Mesenteric fat pad (tissue), 1 donor: ENCODE measurements at regions not wholly inside any gene's neighbourhood (a gene's known extent, or its start where the extent isn't known, plus 50 kb on each side); places are given as distances from the start of the nearest gene placed in this dataset.

Experiments
- DNase-seq: peaks from one replicate; pipeline ENCODE4 v3.0.0-alpha.2; 2020; ENCODE audit warnings: low spot score
- donor health status: DM: yes; HTN: yes; CAD: no.

DNA sequence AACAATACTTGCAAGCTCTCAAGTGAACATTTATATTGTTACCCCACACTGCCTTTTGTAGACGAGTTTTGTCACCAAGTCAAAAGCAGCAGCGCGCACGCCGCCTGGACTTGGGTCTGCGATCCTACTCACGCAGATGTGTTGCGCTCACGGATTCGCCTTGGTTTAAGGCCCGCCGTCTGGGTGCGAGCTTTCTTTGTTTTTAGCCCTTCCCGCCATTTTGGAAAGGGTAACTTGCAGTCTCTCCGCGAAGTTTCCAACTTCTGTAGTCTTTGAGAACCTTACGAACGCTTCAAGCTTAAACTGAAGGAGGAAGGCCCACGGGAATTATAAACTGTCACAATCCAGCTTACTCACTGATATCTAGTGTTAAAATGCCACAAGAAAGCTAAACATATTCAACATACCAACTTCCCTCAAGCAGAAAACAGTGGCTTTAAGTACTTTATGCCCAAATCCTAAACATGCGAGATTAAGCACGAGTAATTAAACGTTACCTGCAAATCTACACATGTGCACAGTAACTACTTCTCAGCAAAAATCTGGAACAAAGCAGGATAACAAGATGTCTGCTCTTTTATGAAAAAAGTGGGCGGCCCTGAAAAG is 80.4 kb upstream of the BTN3A2 start:
- no peak for DNase-seq

DNA sequence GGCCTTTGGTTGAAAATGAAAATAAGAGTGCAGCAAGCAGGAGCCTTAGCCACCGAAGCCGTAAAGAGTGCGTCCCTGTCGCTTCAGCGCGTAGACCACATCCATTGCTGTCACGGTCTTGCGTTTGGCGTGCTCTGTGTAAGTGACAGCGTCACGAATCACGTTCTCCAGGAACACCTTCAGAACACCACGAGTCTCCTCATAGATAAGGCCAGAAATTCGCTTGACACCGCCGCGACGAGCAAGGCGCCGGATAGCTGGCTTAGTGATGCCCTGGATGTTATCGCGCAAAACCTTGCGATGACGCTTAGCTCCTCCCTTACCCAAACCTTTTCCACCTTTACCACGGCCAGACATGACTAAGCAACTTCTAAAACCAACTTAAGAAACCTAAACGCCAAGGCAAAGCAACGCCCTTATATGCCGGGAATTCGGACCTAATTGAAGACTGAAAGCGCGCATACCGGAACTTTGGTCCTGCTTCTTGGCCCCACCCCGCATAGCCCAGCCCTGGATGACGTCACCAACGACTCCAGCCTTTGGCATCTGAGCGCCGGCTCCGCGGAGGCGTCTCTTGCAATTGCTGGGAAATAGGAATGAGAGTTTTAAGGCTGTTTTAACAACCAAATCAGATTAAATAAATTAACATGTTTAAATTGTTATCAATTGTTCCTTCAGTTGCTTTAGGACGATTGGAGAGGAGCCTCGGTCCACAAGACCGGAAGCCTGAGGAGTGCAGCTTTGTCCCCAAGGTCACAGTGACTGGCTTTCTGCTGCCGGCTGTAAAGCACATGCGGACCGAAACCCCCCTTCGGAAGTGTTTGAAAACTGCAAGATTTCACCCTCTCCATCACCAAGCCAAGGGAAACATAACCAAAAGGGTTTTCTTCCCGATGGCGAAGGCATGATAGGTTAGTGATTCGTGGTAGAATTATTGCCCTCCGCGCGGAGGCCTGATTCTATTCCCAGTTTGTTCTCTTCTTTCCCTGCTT is 79.6 kb upstream of the BTN3A2 start:
- DNase-seq = peak; percentile 96

- no peak for DNase-seq
Measured at GRCh38 chr6:26286168-26286877, 78.7 kb upstream of the BTN3A2 start.

DNA sequence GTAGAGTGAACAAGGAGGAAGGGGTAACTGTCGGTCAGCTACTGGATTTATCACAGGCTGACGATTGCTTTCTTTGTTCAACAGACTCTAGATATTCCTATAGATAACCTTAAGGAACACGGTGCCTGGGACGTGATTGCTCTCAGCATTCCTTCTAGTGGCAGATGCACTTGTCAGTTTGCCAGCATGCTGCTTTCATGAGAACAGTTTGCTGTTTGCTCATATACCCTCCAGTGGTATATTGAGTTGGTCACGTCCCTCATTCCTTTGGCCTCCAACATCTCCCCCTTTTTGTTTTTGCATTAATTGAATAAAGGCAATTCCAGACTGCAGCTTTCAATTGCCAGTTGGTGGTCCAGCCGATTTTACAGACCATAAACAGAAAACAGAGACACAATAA is 76.8 kb upstream of the BTN3A2 start:
- no peak for DNase-seq

DNA sequence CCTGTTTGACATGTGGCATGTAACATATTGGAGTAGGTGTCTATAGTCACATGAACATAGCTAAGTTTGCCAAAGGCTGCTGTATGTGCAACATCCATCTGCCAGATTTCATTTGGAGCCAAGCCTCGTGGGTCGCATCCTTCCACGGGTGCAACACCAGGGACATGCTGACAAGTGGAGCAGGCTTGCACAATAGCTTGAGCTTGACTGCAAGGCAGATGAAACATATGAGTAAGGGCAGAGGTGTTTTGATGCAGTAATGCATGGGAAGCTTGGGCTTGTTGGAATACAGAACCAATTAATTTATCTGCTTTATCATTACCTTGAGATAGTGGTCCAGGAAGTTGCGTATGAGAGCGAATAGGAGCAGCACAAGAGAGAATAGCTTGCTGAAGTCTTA is 74.1 kb upstream of the BTN3A2 start:
- no peak for DNase-seq

GRCh38 chr6:26292709-26293108 is 72.3 kb upstream of the BTN3A2 start:
- DNase-seq = no peak

DNA sequence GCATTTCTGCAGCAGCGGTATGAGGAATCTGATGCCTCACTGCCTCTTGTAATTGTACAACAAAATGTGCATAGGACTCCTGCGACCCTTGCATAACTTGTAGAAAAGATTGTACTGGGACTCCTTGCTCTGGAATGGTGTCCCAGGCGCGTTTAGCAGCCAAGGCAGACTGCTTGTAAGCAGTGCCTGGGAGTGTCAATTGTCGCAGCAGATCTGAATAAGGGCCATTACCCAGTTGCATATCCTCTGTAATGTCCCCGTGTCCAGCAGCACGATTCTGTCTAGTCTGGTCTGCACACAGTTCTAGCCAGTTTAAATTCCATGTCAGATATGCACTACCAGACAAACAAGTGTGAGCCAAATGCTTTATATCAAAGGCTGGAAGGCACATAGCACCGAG is 70.7 kb upstream of the BTN3A2 start:
- no peak for DNase-seq

DNA sequence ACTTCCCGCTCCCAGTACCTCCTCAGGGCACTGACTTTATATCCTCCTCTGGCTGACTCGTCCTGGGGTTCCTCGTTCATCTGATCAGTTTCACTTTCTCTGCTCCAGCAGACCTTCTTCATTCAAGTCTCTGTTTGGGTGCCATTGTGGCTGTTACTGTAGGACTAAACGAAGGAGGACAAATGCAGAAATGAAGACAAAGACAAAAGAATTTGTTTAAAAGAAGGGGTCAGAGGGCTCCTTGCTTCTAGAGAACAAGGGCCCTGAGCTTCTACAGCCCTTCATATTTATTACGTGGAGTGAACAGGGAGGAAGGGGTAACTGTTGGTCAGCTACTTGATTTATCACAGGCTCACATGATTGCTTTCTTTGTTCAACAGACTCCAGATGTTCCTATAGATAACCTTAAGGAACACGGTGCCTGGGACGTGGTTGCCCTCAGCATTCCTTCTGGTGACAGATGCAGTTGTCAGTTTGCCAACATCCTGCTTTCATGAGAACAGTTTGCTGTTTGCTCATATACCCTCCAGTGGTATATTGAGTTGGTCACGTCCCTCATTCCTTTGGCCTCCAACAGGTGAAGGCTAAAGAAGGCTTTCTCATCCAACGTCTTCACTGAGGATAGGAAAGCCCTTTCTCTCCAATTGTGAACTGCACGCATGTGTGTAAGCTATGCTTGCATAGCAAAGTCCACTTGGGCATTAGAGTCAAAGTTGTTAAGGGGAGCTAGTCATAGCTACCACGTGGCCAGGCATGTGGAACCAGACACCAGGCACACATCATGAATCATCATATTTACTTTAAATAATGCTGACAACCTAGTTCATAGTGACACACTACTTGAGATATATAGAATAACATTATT is 69.1 kb upstream of the BTN3A2 start:
- no peak for DNase-seq

- DNase-seq = no peak
Measured at GRCh38 chr6:26296556-26296856, 68.5 kb upstream of the BTN3A2 start.

DNA sequence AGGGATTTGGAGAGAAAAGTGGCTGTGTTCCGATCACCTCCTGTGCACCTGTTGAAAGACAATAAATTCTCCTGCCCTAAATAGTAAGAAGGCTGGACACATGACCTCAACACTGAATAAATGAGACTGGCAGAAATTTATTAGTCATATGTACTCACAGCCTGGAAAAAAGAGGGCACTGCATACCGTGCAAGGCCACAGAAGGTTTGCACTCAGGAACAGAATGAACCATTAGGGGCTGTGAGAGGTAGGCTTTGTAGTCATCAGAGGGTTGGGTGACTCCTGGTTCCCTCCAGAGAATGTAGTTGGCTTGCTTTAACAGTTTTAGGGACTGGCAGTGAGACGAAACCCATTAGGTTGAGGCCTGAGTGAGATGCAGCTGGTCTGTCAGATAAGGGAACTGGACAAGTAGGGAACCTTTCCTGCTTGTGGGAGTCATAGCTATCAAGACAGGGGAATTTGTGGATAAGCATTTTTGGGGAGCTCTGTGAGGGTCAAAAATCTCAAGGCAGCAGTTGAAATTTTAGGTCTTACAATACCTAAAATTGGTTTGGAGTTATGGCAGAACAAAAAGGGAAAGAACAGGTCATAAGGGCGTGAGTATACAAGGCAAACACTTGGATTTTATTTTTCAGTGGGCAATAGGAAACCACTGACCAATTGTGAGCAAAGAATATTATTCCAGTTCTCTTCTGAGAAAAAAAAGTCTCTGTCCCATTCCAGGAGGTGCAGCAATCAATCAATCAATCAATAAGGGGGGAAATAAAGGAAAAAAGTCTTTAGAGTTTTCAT is 67.9 kb upstream of the BTN3A2 start:
- no peak for DNase-seq

- no peak for DNase-seq
Measured at GRCh38 chr6:26299286-26300042, 65.5 kb upstream of the BTN3A2 start.

- DNase-seq = no peak
Measured at GRCh38 chr6:26300043-26300331, 65.0 kb upstream of the BTN3A2 start.

DNA sequence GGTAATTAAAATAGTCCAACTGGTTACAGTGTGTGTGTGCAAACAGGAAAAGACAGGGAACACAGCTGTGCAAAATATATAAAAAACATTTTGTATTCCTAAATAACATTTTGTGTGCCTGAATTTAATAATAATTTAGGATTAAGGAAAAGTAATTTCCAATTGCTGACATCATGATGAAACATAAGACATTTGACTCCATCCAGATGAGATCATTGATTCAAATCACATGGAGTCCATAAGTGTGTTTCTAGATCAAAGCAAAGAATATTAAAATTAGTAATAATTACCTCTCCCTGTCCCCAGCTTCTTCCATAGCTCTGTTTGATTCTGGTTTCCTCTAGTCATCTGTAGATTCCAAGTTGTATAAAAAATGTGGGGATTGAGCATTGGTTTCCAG is 64.6 kb upstream of the BTN3A2 start:
- no peak for DNase-seq

GRCh38 chr6:26300828-26301227 is 64.2 kb upstream of the BTN3A2 start:
- no peak for DNase-seq

DNA sequence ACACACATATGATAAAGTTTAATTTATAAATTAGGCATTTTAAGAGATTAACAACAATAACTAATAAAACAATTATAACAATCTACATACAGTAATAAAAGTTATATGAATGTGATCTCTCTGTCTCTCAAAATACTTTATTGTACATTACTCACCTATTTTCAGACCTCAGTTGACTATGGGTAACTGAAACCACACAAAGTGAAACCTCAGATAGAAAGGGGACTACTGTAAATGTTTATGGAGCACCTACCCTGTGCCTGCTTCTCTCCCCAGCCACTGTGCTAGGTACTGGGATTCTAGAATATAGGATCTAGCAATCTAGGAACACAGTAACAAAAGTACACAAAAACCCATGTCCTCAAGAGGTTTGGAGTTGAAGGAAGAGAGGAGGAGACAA is 63.4 kb upstream of the BTN3A2 start:
- no peak for DNase-seq

DNA sequence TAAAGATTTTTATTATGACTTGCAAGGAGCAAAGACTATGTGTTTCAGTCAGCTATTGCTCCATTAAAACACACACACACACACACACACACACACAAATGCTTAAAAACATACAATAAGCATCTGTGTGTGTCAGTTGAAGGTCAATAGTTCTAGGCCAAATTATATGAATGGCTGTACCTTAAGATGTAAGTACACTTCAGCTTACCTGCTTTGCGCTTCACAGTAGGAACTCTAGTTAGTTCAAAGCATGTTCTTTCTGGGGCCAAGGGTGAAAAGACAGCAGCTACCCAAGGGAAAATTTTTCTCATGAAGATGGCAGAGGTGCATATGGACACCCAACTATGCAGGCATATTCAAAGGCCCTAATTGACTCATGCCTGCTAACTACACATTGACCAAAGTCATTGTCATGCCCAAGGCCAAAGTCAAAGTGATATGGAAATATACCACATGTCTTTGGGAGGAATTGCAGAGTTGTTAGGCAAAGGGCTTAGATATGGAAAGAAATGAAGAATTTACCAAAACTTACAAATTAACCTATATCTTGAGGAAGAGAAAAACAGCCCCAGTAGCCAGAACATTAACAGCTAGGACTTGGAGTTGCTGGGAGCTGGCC is 61.9 kb upstream of the BTN3A2 start:
- DNase-seq = no peak

GRCh38 chr6:26304213-26304796 is 60.7 kb upstream of the BTN3A2 start:
- DNase-seq = no peak

- no peak for DNase-seq
Measured at GRCh38 chr6:26304797-26305640, 60.0 kb upstream of the BTN3A2 start.
